HepG2 (cell line): ENCODE measurements at regions not wholly inside any gene's neighbourhood (a gene's known extent, or its start where the extent isn't known, plus 50 kb on each side); places are given as distances from the start of the nearest gene placed in this dataset.

Experiments
- AHR ChIP-seq: IDR thresholded peaks from 2 replicates; pipeline ENCODE4 v1.6.1; 2018; ENCODE audit warnings: missing genetic modification reagents, missing compliant biosample characterization
- CEBPG ChIP-seq: IDR thresholded peaks from 2 replicates; pipeline ENCODE4 v1.6.1; 2016
- EHMT2 ChIP-seq: fragments of 200-600 bp; sonication (generic); IDR thresholded peaks from 2 replicates; pipeline ENCODE4 v1.7.0; 2017; ENCODE audit warnings: antibody characterized with exemption, low read depth, low read length, borderline replicate concordance
- HDAC2 ChIP-seq: sonication (generic); formaldehyde crosslinking; IDR thresholded peaks from 2 replicates; pipeline ENCODE4 v1.4.0; 2020; ENCODE audit warnings: missing genetic modification reagents
- JUND ChIP-seq: sonication (generic); formaldehyde crosslinking; IDR thresholded peaks from 2 replicates; pipeline ENCODE4 v1.8.0; 2022; ENCODE audit warnings: mild to moderate bottlenecking, missing genetic modification reagents
- KDM3A ChIP-seq: IDR thresholded peaks from 2 replicates; pipeline ENCODE4 v1.6.1; 2018; ENCODE audit warnings: low read depth, missing compliant biosample characterization
- NCOA1 ChIP-seq: sonication (generic); formaldehyde crosslinking; IDR thresholded peaks from 2 replicates; pipeline ENCODE4 v1.9.0; 2021; ENCODE audit warnings: missing genetic modification reagents
- SETDB1 ChIP-seq: sonication (generic); formaldehyde crosslinking; IDR thresholded peaks from 2 replicates; pipeline ENCODE4 v1.5.1; 2020; ENCODE audit warnings: missing genetic modification reagents, mild to moderate bottlenecking, borderline replicate concordance
- SNRNP70 ChIP-seq: fragments of 200-400 bp; formaldehyde crosslinking; IDR thresholded peaks from 2 replicates; pipeline ENCODE4 v1.6.1; 2017; ENCODE audit warnings: mild to moderate bottlenecking, low read depth, low read length, moderate library complexity
- TOPORS ChIP-seq: sonication (generic); formaldehyde crosslinking; IDR thresholded peaks from 2 replicates; pipeline ENCODE4 v1.8.0; 2023; ENCODE audit warnings: mild to moderate bottlenecking, missing genetic modification reagents
- TP53 ChIP-seq: sonication (generic); formaldehyde crosslinking; conservative IDR thresholded peaks from 2 replicates; pipeline ENCODE4 v1.4.0; 2020; ENCODE audit warnings: missing genetic modification reagents
- ZFP36 ChIP-seq: fragments of 150-350 bp; IDR thresholded peaks from 2 replicates; pipeline ENCODE4 v1.6.1; 2018; ENCODE audit warnings: borderline replicate concordance, low read length, low read depth; ENCODE audit not compliant: partially characterized antibody
- ZNF383 ChIP-seq: sonication (generic); formaldehyde crosslinking; IDR thresholded peaks from 2 replicates; pipeline ENCODE4 v1.4.0; 2020; ENCODE audit warnings: missing genetic modification reagents, mild to moderate bottlenecking, borderline replicate concordance
- ZNF75D ChIP-seq: sonication (generic); formaldehyde crosslinking; IDR thresholded peaks from 2 replicates; pipeline ENCODE4 v1.8.1; 2023; ENCODE audit warnings: missing genetic modification reagents, mild to moderate bottlenecking, borderline replicate concordance
- ZNF788 ChIP-seq: sonication (generic); formaldehyde crosslinking; IDR thresholded peaks from 2 replicates; pipeline ENCODE4 v1.5.0; 2020; ENCODE audit warnings: mild to moderate bottlenecking, missing genetic modification reagents, borderline replicate concordance
- TF ChIP-seq, protein P1 (sequence below): sonication (generic); formaldehyde crosslinking; IDR thresholded peaks from 2 replicates; pipeline ENCODE4 v1.9.0; 2021; ENCODE audit warnings: missing genetic modification reagents, borderline replicate concordance
- TF ChIP-seq, protein P2 (sequence below): sonication (generic); formaldehyde crosslinking; IDR thresholded peaks from 2 replicates; pipeline ENCODE4 v1.4.0; 2020; ENCODE audit warnings: mild to moderate bottlenecking, missing genetic modification reagents
- TF ChIP-seq, protein P3 (sequence below): sonication (generic); formaldehyde crosslinking; IDR thresholded peaks from 2 replicates; pipeline ENCODE4 v1.5.0; 2020; ENCODE audit warnings: missing genetic modification reagents
- TF ChIP-seq, protein P4 (sequence below), 2 experiments: sonication (generic) in 1 of 2; formaldehyde crosslinking in 1 of 2; IDR thresholded peaks; 2 replicates each; pipeline versions ENCODE4 v1.6.1 to v1.9.0; 2014 to 2022; ENCODE audit warnings: antibody characterized with exemption in 1 of 2, borderline replicate concordance in 1 of 2, inconsistent platforms in 1 of 2, low read depth in 1 of 2, missing genetic modification reagents in 1 of 2
- TF ChIP-seq, protein P5 (sequence below): sonication (generic); formaldehyde crosslinking; IDR thresholded peaks from 2 replicates; pipeline ENCODE4 v1.4.0; 2020; ENCODE audit warnings: missing genetic modification reagents

DNA sequence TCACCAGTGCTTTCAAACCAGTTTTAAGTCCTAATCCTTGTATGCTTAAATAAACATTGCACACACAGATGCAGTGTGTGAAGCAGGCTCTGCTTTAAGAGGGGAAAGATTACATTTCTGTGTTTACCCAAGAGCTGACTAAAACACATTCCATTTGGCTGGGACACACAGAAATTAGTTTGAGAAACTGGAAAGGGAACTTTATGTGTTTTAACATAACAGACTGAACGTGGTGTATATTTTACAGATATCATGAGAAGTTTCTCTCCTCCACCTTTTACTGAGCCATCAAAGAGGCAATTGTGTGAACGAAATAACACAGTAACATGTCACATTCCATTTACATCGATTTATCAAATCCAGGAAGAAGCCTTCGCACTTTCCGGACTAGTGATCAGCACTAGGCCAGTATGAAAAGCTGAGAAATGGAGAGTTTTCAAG lies 121.8 kb downstream of the MAIP1 start (continued):
- peak; percentile 69 for TF ChIP-seq KDM3A
- TF ChIP-seq JUND (CRISPR knock-in tag): 0 out of 2 replicates have a peak, but pooled peaks have one; percentile 19
- TF ChIP-seq AHR: no peak
- TF ChIP-seq, protein P1, sequence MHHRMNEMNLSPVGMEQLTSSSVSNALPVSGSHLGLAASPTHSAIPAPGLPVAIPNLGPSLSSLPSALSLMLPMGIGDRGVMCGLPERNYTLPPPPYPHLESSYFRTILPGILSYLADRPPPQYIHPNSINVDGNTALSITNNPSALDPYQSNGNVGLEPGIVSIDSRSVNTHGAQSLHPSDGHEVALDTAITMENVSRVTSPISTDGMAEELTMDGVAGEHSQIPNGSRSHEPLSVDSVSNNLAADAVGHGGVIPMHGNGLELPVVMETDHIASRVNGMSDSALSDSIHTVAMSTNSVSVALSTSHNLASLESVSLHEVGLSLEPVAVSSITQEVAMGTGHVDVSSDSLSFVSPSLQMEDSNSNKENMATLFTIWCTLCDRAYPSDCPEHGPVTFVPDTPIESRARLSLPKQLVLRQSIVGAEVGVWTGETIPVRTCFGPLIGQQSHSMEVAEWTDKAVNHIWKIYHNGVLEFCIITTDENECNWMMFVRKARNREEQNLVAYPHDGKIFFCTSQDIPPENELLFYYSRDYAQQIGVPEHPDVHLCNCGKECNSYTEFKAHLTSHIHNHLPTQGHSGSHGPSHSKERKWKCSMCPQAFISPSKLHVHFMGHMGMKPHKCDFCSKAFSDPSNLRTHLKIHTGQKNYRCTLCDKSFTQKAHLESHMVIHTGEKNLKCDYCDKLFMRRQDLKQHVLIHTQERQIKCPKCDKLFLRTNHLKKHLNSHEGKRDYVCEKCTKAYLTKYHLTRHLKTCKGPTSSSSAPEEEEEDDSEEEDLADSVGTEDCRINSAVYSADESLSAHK: no peak
- TF ChIP-seq ZNF383 (CRISPR knock-in tag): 0 out of 2 replicates have a peak, but pooled peaks have one; percentile 54
- TF ChIP-seq NCOA1: no peak
- no peak for TF ChIP-seq SNRNP70
- TF ChIP-seq, protein P2, sequence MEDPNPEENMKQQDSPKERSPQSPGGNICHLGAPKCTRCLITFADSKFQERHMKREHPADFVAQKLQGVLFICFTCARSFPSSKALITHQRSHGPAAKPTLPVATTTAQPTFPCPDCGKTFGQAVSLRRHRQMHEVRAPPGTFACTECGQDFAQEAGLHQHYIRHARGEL (CRISPR knock-in tag): no peak
- TF ChIP-seq, protein P3, sequence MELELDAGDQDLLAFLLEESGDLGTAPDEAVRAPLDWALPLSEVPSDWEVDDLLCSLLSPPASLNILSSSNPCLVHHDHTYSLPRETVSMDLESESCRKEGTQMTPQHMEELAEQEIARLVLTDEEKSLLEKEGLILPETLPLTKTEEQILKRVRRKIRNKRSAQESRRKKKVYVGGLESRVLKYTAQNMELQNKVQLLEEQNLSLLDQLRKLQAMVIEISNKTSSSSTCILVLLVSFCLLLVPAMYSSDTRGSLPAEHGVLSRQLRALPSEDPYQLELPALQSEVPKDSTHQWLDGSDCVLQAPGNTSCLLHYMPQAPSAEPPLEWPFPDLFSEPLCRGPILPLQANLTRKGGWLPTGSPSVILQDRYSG: no peak
- TF ChIP-seq ZFP36: no peak
- no peak for TF ChIP-seq ZNF75D (CRISPR knock-in tag)
- no peak for TF ChIP-seq TP53 (CRISPR knock-in tag)
- peak; percentile 83 for TF ChIP-seq CEBPG (CRISPR knock-in tag)
- TF ChIP-seq, protein P4, sequence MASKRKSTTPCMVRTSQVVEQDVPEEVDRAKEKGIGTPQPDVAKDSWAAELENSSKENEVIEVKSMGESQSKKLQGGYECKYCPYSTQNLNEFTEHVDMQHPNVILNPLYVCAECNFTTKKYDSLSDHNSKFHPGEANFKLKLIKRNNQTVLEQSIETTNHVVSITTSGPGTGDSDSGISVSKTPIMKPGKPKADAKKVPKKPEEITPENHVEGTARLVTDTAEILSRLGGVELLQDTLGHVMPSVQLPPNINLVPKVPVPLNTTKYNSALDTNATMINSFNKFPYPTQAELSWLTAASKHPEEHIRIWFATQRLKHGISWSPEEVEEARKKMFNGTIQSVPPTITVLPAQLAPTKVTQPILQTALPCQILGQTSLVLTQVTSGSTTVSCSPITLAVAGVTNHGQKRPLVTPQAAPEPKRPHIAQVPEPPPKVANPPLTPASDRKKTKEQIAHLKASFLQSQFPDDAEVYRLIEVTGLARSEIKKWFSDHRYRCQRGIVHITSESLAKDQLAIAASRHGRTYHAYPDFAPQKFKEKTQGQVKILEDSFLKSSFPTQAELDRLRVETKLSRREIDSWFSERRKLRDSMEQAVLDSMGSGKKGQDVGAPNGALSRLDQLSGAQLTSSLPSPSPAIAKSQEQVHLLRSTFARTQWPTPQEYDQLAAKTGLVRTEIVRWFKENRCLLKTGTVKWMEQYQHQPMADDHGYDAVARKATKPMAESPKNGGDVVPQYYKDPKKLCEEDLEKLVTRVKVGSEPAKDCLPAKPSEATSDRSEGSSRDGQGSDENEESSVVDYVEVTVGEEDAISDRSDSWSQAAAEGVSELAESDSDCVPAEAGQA (IDR thresholded peaks at IDR 0.05; ENCODE audit: low read depth): no peak
- TF ChIP-seq, protein P4 (CRISPR knock-in tag; IDR thresholded peaks at IDR 0.05; ENCODE audit: borderline replicate concordance): no peak
- TF ChIP-seq ZNF788 (CRISPR knock-in tag): no peak
- TF ChIP-seq SETDB1: no peak
- TF ChIP-seq TOPORS (CRISPR knock-in tag): no peak
- TF ChIP-seq HDAC2 (CRISPR knock-in tag): peak; percentile 85
- TF ChIP-seq EHMT2: no peak
- TF ChIP-seq, protein P5, sequence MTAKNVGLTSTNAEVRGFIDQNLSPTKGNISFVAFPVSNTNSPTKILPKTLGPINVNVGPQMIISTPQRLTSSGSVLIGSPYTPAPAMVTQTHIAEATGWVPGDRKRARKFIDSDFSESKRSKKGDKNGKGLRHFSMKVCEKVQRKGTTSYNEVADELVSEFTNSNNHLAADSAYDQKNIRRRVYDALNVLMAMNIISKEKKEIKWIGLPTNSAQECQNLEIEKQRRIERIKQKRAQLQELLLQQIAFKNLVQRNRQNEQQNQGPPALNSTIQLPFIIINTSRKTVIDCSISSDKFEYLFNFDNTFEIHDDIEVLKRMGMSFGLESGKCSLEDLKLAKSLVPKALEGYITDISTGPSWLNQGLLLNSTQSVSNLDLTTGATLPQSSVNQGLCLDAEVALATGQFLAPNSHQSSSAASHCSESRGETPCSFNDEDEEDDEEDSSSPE (CRISPR knock-in tag): no peak
